B cell (primary cell): ENCODE measurements at regions not wholly inside any gene's neighbourhood (a gene's known extent, or its start where the extent isn't known, plus 50 kb on each side); places are given as distances from the start of the nearest gene placed in this dataset.

ENCODE experiments used
- ATAC-seq: fragments of 200-7000 bp; cut with Tn5 transposase; one replicate; pipeline ENCODE4 v1.10.0; 2021; ENCODE audit warnings: low read depth, mild to moderate bottlenecking, moderate number of reproducible peaks, moderate library complexity
- CTCF ChIA-PET: fragments of 350-600 bp; sonication (Branson Sonifier 250); formaldehyde crosslinking; loops from one replicate; lab custom pipeline; 2021; ENCODE audit warnings: antibody characterized with exemption, inconsistent platforms; lab: Charles Lee
- POLR2A ChIA-PET: fragments of 350-600 bp; sonication (Branson Sonifier 250); formaldehyde crosslinking; loops from one replicate; lab custom pipeline; 2021; ENCODE audit warnings: antibody characterized with exemption; lab: Charles Lee
- DNase-seq: peaks from one replicate; pipeline ENCODE4 v3.0.0; 2013
- H2AFZ ChIP-seq: 2 replicates; pipeline ENCODE4 v1.6.1; 2012; ENCODE audit warnings: mild to moderate bottlenecking, low read depth, low read length; ENCODE audit not compliant: insufficient read depth, poor library complexity, severe bottlenecking
- H3K27ac ChIP-seq, 2 donors: 1 replicate in 1 of 2; 2 replicates in 1 of 2; pipeline ENCODE4 v1.5.1; 2012 to 2013; ENCODE audit warnings: low read length in 2 of 2, mild to moderate bottlenecking in 2 of 2, moderate library complexity in 1 of 2
- H3K27me3 ChIP-seq, 4 experiments: fragments of 200-600 bp in 1 of 4; sonication (generic) in 1 of 4; replicated peaks in 1 of 4; 1 replicate in 2 of 4; 2 replicates in 2 of 4; pipeline versions ENCODE4 v1.6.1 to v1.7.0; 2013 to 2016; ENCODE audit warnings: low read length in 3 of 4, mild to moderate bottlenecking in 2 of 4, mixed read lengths in 1 of 4, moderate library complexity in 1 of 4; ENCODE audit not compliant: insufficient read depth in 4 of 4, control insufficient read depth in 3 of 4; ENCODE audit errors: control extremely low read depth in 1 of 4
- H3K36me3 ChIP-seq, 2 experiments: replicated peaks in 1 of 2; 1 replicate in 1 of 2; 2 replicates in 1 of 2; pipeline versions ENCODE4 v1.6.1 to v1.7.1; 2013; ENCODE audit warnings: low read length in 1 of 2; ENCODE audit not compliant: insufficient read depth in 2 of 2, control insufficient read depth in 1 of 2; ENCODE audit errors: control extremely low read depth in 1 of 2, extremely low read depth in 1 of 2
- H3K4me1 ChIP-seq, 2 donors: fragments of 200-600 bp in 1 of 2; sonication (generic) in 1 of 2; 1 replicate in 1 of 2; 2 replicates in 1 of 2; pipeline versions ENCODE4 v1.5.1 to v1.6.1; 2013 to 2017; ENCODE audit warnings: low read length in 2 of 2; ENCODE audit not compliant: control insufficient read depth in 2 of 2, insufficient read depth in 2 of 2
- H3K4me2 ChIP-seq: replicated peaks from 2 replicates; pipeline ENCODE3; 2012; ENCODE audit warnings: mild to moderate bottlenecking, low read depth, low read length; ENCODE audit not compliant: poor library complexity, severe bottlenecking
- H3K4me3 ChIP-seq, 5 experiments: fragments of 200-600 bp in 1 of 5; sonication (generic) in 1 of 5; 1 replicate in 3 of 5; 2 replicates in 2 of 5; pipeline versions ENCODE4 v1.5.1 to v1.7.0; 2011 to 2016; ENCODE audit warnings: low read length in 4 of 5, mild to moderate bottlenecking in 4 of 5, low read depth in 2 of 5, control low read depth in 1 of 5, moderate library complexity in 1 of 5; ENCODE audit not compliant: insufficient read depth in 1 of 5; ENCODE audit errors: control extremely low read depth in 1 of 5, extremely low read depth in 1 of 5
- H3K79me2 ChIP-seq: fragments of 200-600 bp; sonication (generic); one replicate; pipeline ENCODE4 v1.6.0; 2016; ENCODE audit warnings: low read length; ENCODE audit not compliant: control insufficient read depth, insufficient read depth
- H3K9ac ChIP-seq: fragments of 200-600 bp; sonication (generic); 2 replicates; pipeline ENCODE4 v1.6.1; 2017; ENCODE audit warnings: mild to moderate bottlenecking, low read length, moderate library complexity
- H3K9me3 ChIP-seq, 3 donors: one replicate each; pipeline versions ENCODE4 v1.6.1 to v1.7.1; 2013; ENCODE audit warnings: low read length in 2 of 3; ENCODE audit not compliant: control insufficient read depth in 2 of 3, insufficient read depth in 1 of 3; ENCODE audit errors: control extremely low read depth in 1 of 3
- H4K20me1 ChIP-seq: 2 replicates; pipeline ENCODE4 v1.6.0; 2012; ENCODE audit warnings: mild to moderate bottlenecking, low read length; ENCODE audit not compliant: insufficient read depth, control insufficient read depth, poor library complexity, severe bottlenecking
- H3K27ac Mint-ChIP-seq: one replicate; pipeline ENCODE4 v1.8.0; 2021; ENCODE audit warnings: mixed read lengths
- H3K27me3 Mint-ChIP-seq: one replicate; pipeline ENCODE4 v1.8.0; 2021; ENCODE audit warnings: mixed read lengths
- H3K4me1 Mint-ChIP-seq: one replicate; pipeline ENCODE4 v1.8.0; 2021; ENCODE audit warnings: mixed read lengths
- H3K4me3 Mint-ChIP-seq: one replicate; pipeline ENCODE4 v1.8.0; 2021; ENCODE audit warnings: mixed read lengths
- H3K9me3 Mint-ChIP-seq: one replicate; pipeline ENCODE4 v1.8.0; 2022; ENCODE audit warnings: mixed read lengths; ENCODE audit not compliant: insufficient read depth
- EZH2 ChIP-seq: IDR thresholded peaks from 2 replicates; pipeline ENCODE4 v1.6.1; 2012; ENCODE audit warnings: borderline replicate concordance, low read depth, mild to moderate bottlenecking, moderate library complexity, low read length; ENCODE audit not compliant: insufficient read depth, poor library complexity, severe bottlenecking
- WGBS: methylation state at CpG from one replicate; pipeline ENCODE4 v1.1.5; 2013; ENCODE audit warnings: missing lambda C conversion rate; ENCODE audit not compliant: insufficient coverage; 5-methylcytosine and 5-hydroxymethylcytosine counted together
- intact Hi-C: fragments of 100-400 bp; cut with micrococcal nuclease; formaldehyde crosslinking; loops from one replicate; pipeline ENCODE4 v1.10.0; 2022
- TF ChIP-seq, protein P1 (sequence below): fragments of 200-600 bp; IDR thresholded peaks from one replicate; pipeline ENCODE4 v1.8.0; 2022; ENCODE audit warnings: antibody characterized with exemption, mild to moderate bottlenecking

DNA sequence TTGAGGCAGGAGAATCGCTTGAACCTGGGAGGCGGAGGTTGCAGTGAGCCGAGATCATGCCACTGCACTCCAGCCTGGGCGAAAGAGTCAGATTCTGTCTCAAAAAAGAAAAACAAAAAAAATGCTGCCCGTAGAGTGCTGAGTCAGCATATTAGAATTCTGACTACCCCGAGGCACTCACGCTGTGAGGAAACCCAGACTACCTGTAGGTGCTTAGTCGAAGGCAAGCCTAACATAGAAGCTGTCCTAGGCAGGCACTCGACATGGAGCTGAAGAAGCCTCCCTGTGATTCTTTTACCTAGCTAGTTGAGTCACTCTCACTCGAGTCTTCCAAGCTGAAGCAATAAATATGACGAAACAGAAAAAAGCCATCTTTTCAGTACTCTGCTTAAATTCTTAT is 1323.2 kb upstream of the DDX18 start:
- POLR2A ChIA-PET: no interaction called here
- no peak for TF ChIP-seq EZH2
- TF ChIP-seq, protein P1, sequence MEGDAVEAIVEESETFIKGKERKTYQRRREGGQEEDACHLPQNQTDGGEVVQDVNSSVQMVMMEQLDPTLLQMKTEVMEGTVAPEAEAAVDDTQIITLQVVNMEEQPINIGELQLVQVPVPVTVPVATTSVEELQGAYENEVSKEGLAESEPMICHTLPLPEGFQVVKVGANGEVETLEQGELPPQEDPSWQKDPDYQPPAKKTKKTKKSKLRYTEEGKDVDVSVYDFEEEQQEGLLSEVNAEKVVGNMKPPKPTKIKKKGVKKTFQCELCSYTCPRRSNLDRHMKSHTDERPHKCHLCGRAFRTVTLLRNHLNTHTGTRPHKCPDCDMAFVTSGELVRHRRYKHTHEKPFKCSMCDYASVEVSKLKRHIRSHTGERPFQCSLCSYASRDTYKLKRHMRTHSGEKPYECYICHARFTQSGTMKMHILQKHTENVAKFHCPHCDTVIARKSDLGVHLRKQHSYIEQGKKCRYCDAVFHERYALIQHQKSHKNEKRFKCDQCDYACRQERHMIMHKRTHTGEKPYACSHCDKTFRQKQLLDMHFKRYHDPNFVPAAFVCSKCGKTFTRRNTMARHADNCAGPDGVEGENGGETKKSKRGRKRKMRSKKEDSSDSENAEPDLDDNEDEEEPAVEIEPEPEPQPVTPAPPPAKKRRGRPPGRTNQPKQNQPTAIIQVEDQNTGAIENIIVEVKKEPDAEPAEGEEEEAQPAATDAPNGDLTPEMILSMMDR: no peak
- ATAC-seq: no peak
- CTCF ChIA-PET: no interaction called here
- Mint-ChIP-seq H3K4me3 (no peak overlapping the region), H3K4me1 (no peaks in the 10 kb centered on the region), H3K27me3 (no peaks in the 10 kb centered on the region), H3K9me3 (peaks cover 3% of the 10 kb centered on the region), H3K27ac (no peak overlapping the region)
- H3K27me3 ChIP-seq: no peaks in the 10 kb centered on the region
- H3K36me3 ChIP-seq: no peaks in the 10 kb centered on the region
- H3K4me3 ChIP-seq: no peak overlapping the region
- no peaks in the 10 kb centered on the region for H3K79me2 ChIP-seq
- H3K4me2 ChIP-seq: no peak overlapping the region
- H2AFZ ChIP-seq: no peak overlapping the region
- 93% methylated on average over 9 of the region's 11 CpGs for WGBS
- no peak overlapping the region for H3K9ac ChIP-seq
- no peaks in the 10 kb centered on the region for H3K4me1 ChIP-seq
- no peaks in the 10 kb centered on the region for H4K20me1 ChIP-seq
- no peak overlapping the region for H3K27ac ChIP-seq
- intact Hi-C loops: no loop called here
- DNase-seq: no peak
- H3K9me3 ChIP-seq: peaks cover 0 to 2% (median 0%) of the 10 kb centered on the region in 3 donors

DNA sequence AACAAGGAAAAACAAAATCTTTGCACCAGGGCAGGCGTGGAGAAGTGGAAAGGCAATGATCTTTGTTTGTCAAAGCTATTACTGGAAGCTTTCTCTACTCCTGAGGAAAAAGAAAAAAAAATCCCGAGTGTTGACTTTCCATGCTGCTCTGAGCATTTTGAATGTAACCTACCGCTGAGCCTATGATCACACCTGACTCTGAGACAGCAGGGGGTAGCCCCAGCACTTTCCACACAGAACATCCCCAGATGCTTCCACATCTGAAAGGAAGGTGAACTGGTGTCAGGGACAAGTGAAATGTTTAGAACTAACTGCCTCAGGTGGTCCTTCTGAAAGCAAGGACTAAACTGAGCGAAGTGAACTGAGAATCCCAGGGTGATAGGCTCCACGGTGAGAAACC is 1315.1 kb upstream of the DDX18 start:
- Mint-ChIP-seq H3K27me3 (no peaks in the 10 kb centered on the region), H3K4me3 (no peak overlapping the region), H3K4me1 (no peaks in the 10 kb centered on the region), H3K27ac (no peak overlapping the region), H3K9me3 (no peaks in the 10 kb centered on the region)
- Histone ChIP-seq H3K9ac (no peak overlapping the region), H2AFZ (no peak overlapping the region), H3K79me2 (no peaks in the 10 kb centered on the region), H3K4me3 (no peak overlapping the region), H3K36me3 (no peaks in the 10 kb centered on the region), H3K27ac (no peak overlapping the region), H3K27me3 (no peaks in the 10 kb centered on the region), H3K4me2 (no peak overlapping the region), H3K9me3 (no peaks in the 10 kb centered on the region), H4K20me1 (no peaks in the 10 kb centered on the region), H3K4me1 (no peaks in the 10 kb centered on the region)
- intact Hi-C loops: no loop called here
- no peak for TF ChIP-seq EZH2
- TF ChIP-seq, protein P1: no peak
- WGBS: 43% methylated on average over 2 of the region's 5 CpGs
- DNase-seq: no peak
- POLR2A ChIA-PET: no interaction called here
- CTCF ChIA-PET: no interaction called here
- ATAC-seq: no peak
